Transverse colon (tissue), 4 donors: ENCODE measurements at regions not wholly inside any gene's neighbourhood (a gene's known extent, or its start where the extent isn't known, plus 50 kb on each side); places are given as distances from the start of the nearest gene placed in this dataset.
A peak's percentile ranks its signal among the peaks of the same experiment; 100 is the strongest.
"Not testable (repeated sequence)": the region's sequence is repeated elsewhere in the genome, so short reads cannot be mapped to it uniquely, and the experiment has no call there.

ENCODE experiments used
- DNase-seq: peaks from one replicate; pipeline ENCODE4 v3.0.0-alpha.2; 2019
- H3K27ac ChIP-seq, 4 donors: fragments of 200-600 bp; sonication (generic); 2 replicates each; pipeline ENCODE4 v1.5.1; 2016 to 2018; ENCODE audit warnings: inconsistent platforms in 4 of 4
- H3K27me3 ChIP-seq: fragments of 200-600 bp; sonication (generic); 2 replicates; pipeline ENCODE4 v1.5.1; 2017; ENCODE audit warnings: inconsistent platforms
- H3K36me3 ChIP-seq, 4 donors: fragments of 200-600 bp; sonication (generic); 2 replicates each; pipeline ENCODE4 v1.5.1; 2017 to 2019; ENCODE audit warnings: inconsistent platforms in 4 of 4
- H3K4me1 ChIP-seq, 4 donors: fragments of 200-600 bp; sonication (generic); 2 replicates each; pipeline ENCODE4 v1.5.1; 2017 to 2020; ENCODE audit warnings: inconsistent platforms in 4 of 4
- H3K4me3 ChIP-seq, 4 donors: fragments of 200-600 bp; sonication (generic); 1 replicate in 1 of 4; 2 replicates in 3 of 4; pipeline versions ENCODE4 v1.5.1 to v1.6.1; 2017 to 2019; ENCODE audit warnings: inconsistent platforms in 4 of 4
- H3K9me3 ChIP-seq, 2 donors: fragments of 200-600 bp; sonication (generic); 2 replicates each; pipeline ENCODE4 v1.5.1; 2017 to 2019; ENCODE audit warnings: inconsistent platforms in 2 of 2
- EP300 ChIP-seq: sonication (generic); formaldehyde crosslinking; IDR thresholded peaks from one replicate; pipeline ENCODE4 v1.6.1; 2017; ENCODE audit warnings: antibody characterized with exemption, low read depth
- POLR2A ChIP-seq: fragments of 450-650 bp; IDR thresholded peaks from one replicate; pipeline ENCODE4 v1.6.1; 2016; ENCODE audit warnings: antibody characterized with exemption, mild to moderate bottlenecking, moderate library complexity
- POLR2AphosphoS5 ChIP-seq, 3 donors: sonication (generic); formaldehyde crosslinking; IDR thresholded peaks; one replicate each; pipeline ENCODE4 v1.6.1; 2016; ENCODE audit warnings: antibody characterized with exemption in 3 of 3
- WGBS, 2 donors: methylation state at CpG; one replicate each; pipeline ENCODE4 v1.1.5; 2018; ENCODE audit warnings: low coverage in 1 of 2; 5-methylcytosine and 5-hydroxymethylcytosine counted together
- in situ Hi-C, 4 donors: fragments of 200-750 bp; cut with MboI; loops; one replicate each; pipeline versions ENCODE4 v1.15.0 to v1.15.1; 2017; ENCODE audit warnings: low sequenced_read_pairs in 3 of 4, low pct_ligation_motif_present in 1 of 4, low pct_unique_long_range_greater_than_20kb in 1 of 4
- intact Hi-C: fragments of 100-400 bp; cut with DNase I; formaldehyde crosslinking; loops from one replicate; pipeline ENCODE4 v1.15.1; 2023; ENCODE audit warnings: low total_unique reads
- TF ChIP-seq, protein P1 (sequence below), 5 experiments: fragments of 200-600 bp in 3 of 5; fragments of 450-650 bp in 2 of 5; sonication (generic) in 3 of 5; IDR thresholded peaks; 1 replicate in 2 of 5; 2 replicates in 3 of 5; pipeline ENCODE4 v1.5.1; 2016 to 2017; ENCODE audit warnings: antibody characterized with exemption in 5 of 5, inconsistent platforms in 3 of 5, mild to moderate bottlenecking in 2 of 5, moderate library complexity in 1 of 5

- TF ChIP-seq POLR2A = no peak
- Histone ChIP-seq H3K9me3 (peaks cover 3 to 6% of the 10 kb centered on the region in 2 donors), H3K27ac (no peak overlapping the region), H3K4me3 (no peak overlapping the region), H3K36me3 (no peaks in the 10 kb centered on the region), H3K4me1 (no peaks in the 10 kb centered on the region), H3K27me3 (no peaks in the 10 kb centered on the region)
- in situ Hi-C loops = no loop called here
- intact Hi-C loops = no loop called here
- 91 to 94% methylated on average over 2 to 6 of the region's 6 CpGs for WGBS, 2 donors
- DNase-seq = no peak
Observed at GRCh38 chr6:148005806-148006205, 336.8 kb upstream of the SASH1 start.

GRCh38 chr6:148010516-148010915 lies 332.1 kb upstream of the SASH1 start:
- H3K27me3 ChIP-seq, H3K4me3 ChIP-seq, intact Hi-C loops, H3K36me3 ChIP-seq, DNase-seq, H3K27ac ChIP-seq, in situ Hi-C loops, H3K4me1 ChIP-seq, H3K9me3 ChIP-seq: not testable (repeated sequence)

GRCh38 chr6:148016013-148016412 lies 326.6 kb upstream of the SASH1 start:
- Histone ChIP-seq H3K27me3 (no peaks in the 10 kb centered on the region), H3K4me3 (no peak overlapping the region), H3K36me3 (no peaks in the 10 kb centered on the region), H3K27ac (no peak overlapping the region), H3K9me3 (no peaks in the 10 kb centered on the region), H3K4me1 (no peaks in the 10 kb centered on the region)
- no peak for DNase-seq
- in situ Hi-C loops = no loop called here
- intact Hi-C loops = no loop called here
- 67 to 100% methylated on average over 1 of the region's 1 CpG for WGBS, 2 donors
- no peak for TF ChIP-seq POLR2AphosphoS5 (IDR thresholded peaks at IDR 0.05)
- TF ChIP-seq, protein P1, sequence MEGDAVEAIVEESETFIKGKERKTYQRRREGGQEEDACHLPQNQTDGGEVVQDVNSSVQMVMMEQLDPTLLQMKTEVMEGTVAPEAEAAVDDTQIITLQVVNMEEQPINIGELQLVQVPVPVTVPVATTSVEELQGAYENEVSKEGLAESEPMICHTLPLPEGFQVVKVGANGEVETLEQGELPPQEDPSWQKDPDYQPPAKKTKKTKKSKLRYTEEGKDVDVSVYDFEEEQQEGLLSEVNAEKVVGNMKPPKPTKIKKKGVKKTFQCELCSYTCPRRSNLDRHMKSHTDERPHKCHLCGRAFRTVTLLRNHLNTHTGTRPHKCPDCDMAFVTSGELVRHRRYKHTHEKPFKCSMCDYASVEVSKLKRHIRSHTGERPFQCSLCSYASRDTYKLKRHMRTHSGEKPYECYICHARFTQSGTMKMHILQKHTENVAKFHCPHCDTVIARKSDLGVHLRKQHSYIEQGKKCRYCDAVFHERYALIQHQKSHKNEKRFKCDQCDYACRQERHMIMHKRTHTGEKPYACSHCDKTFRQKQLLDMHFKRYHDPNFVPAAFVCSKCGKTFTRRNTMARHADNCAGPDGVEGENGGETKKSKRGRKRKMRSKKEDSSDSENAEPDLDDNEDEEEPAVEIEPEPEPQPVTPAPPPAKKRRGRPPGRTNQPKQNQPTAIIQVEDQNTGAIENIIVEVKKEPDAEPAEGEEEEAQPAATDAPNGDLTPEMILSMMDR (IDR thresholded peaks at IDR 0.05) = no peak
- TF ChIP-seq EP300 = no peak
- TF ChIP-seq POLR2A = no peak

DNA sequence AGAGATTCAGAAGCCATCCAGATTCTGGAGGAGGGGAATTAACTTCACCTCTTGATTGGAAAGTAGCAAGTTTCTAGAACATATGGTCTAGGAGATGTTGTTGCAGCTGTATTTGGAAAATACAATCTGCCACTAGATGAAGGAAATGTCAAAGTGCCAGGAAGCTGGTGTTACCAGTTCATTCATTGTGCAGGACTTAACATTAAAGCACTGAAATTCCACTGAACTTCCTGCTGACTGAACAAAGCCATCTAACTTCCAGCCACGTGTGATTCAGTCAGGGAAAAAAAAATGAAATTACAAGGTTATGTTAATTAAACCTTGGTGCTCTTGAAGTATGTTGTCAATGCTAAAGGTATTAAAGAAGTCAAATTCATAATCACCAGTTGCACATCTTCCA lies 321.5 kb upstream of the SASH1 start:
- H3K36me3 ChIP-seq = no peaks in the 10 kb centered on the region
- in situ Hi-C loops = no loop called here
- H3K27ac ChIP-seq = no peak overlapping the region
- H3K27me3 ChIP-seq = no peaks in the 10 kb centered on the region
- H3K9me3 ChIP-seq = no peaks in the 10 kb centered on the region
- H3K4me1 ChIP-seq = peaks cover 0 to 8% (median under 1%) of the 10 kb centered on the region in 4 donors
- intact Hi-C loops = no loop called here
- no peak overlapping the region for H3K4me3 ChIP-seq
- DNase-seq = no peak
- no peak for TF ChIP-seq POLR2AphosphoS5 (IDR thresholded peaks at IDR 0.05)
- TF ChIP-seq, protein P1 (IDR thresholded peaks at IDR 0.05) = no peak
- no peak for TF ChIP-seq POLR2A
- TF ChIP-seq EP300 = no peak
- WGBS, 2 donors = 14 to 15% methylated on average over 1 of the region's 1 CpG

GRCh38 chr6:148021699-148022098 lies 320.9 kb upstream of the SASH1 start:
- TF ChIP-seq POLR2A = no peak
- no peak for TF ChIP-seq EP300
- TF ChIP-seq, protein P1 (IDR thresholded peaks at IDR 0.05) = no peak
- no peak for TF ChIP-seq POLR2AphosphoS5 (IDR thresholded peaks at IDR 0.05)
- Histone ChIP-seq H3K4me1 (peaks cover 0 to 11% (median 3%) of the 10 kb centered on the region in 4 donors), H3K27ac (no peak overlapping the region), H3K9me3 (no peaks in the 10 kb centered on the region), H3K27me3 (no peaks in the 10 kb centered on the region), H3K4me3 (no peak overlapping the region), H3K36me3 (no peaks in the 10 kb centered on the region)
- in situ Hi-C loops (no loop called here), intact Hi-C loops (no loop called here)
- DNase-seq = peak; percentile 14
- 56 to 63% methylated on average over 4 to 5 of the region's 5 CpGs for WGBS, 2 donors

DNA sequence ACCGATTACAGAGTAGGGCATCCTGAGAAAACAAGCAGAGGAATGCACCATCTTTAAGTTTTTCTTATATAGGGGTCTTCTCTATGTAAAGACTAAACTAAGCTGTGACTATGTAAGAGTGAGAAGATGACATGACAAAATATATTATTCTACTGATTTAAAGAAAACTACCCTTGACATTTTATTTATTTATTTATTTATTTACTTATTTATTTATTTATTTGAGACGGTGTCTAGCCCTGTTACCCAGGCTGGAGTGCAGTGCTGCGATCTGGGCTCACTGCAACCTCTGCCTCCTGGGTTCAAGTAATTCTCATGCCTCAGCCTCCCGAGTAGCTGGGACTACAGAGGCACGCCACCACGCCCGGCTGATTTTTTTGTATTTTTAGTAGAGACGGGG lies 320.4 kb upstream of the SASH1 start:
- H3K27me3 ChIP-seq, intact Hi-C loops, H3K36me3 ChIP-seq, H3K4me3 ChIP-seq, in situ Hi-C loops, H3K9me3 ChIP-seq, H3K27ac ChIP-seq, DNase-seq: not testable (repeated sequence)
- WGBS, 2 donors = 92 to 93% methylated on average over 8 of the region's 8 CpGs
- H3K4me1 ChIP-seq = peaks cover 0 to 17% (median 6%) of the 10 kb centered on the region in 4 donors
